ENCODE measurements at regions not wholly inside any gene's neighbourhood (a gene's known extent, or its start where the extent isn't known, plus 50 kb on each side); places are given as distances from the start of the nearest gene placed in this dataset.
"Not testable (repeated sequence)": the region's sequence is repeated elsewhere in the genome, so short reads cannot be mapped to it uniquely, and the experiment has no call there.

GRCh38 chr4:17436047-17436749 is 75.7 kb downstream of the QDPR start:
- in situ Hi-C loops (cut with HindIII; ENCODE audit: low sequenced_read_pairs); DNase-seq (ENCODE audit: low read depth); H3K4me3 ChIP-seq (ENCODE audit: low read depth, low read length): not testable (repeated sequence)

- no peak for DNase-seq (ENCODE audit: low read depth)
- in situ Hi-C loops (cut with HindIII; ENCODE audit: low sequenced_read_pairs): no loop called here
- no peak overlapping the region for H3K4me3 ChIP-seq (ENCODE audit: low read depth, low read length)
- no peak for TF ChIP-seq CTCF (IDR thresholded peaks at IDR 0.05; ENCODE audit: low read depth, low read length, missing control alignments)
These were observed 78.1 kb downstream of the QDPR start for GRCh38 chr4:17433827-17434226.

- DNase-seq (ENCODE audit: low read depth): no peak
- no peak overlapping the region for H3K4me3 ChIP-seq (ENCODE audit: low read depth, low read length)
- no peak for TF ChIP-seq CTCF (IDR thresholded peaks at IDR 0.05; ENCODE audit: low read depth, low read length, missing control alignments)
- in situ Hi-C loops (cut with HindIII; ENCODE audit: low sequenced_read_pairs): no loop called here
These were observed 83.9 kb downstream of the QDPR start for GRCh38 chr4:17427991-17428390.

GRCh38 chr4:17426222-17426621 is 85.7 kb downstream of the QDPR start:
- DNase-seq (ENCODE audit: low read depth): no peak
- in situ Hi-C loops (cut with HindIII; ENCODE audit: low sequenced_read_pairs): no loop called here
- TF ChIP-seq CTCF (IDR thresholded peaks at IDR 0.05; ENCODE audit: low read depth, low read length, missing control alignments): no peak
- H3K4me3 ChIP-seq (ENCODE audit: low read depth, low read length): no peak overlapping the region

- no peak for DNase-seq (ENCODE audit: low read depth)
- in situ Hi-C loops (cut with HindIII; ENCODE audit: low sequenced_read_pairs): loop anchor here (5.0 kb wide), 1 partner anchor 41 kb away; no protein-coding TSS in a partner anchor
- no peak overlapping the region for H3K4me3 ChIP-seq (ENCODE audit: low read depth, low read length)
- TF ChIP-seq CTCF (IDR thresholded peaks at IDR 0.05; ENCODE audit: low read depth, low read length, missing control alignments): no peak
These were observed 93.9 kb downstream of the QDPR start for GRCh38 chr4:17418010-17418409.

- no peak for DNase-seq (ENCODE audit: low read depth)
- in situ Hi-C loops (cut with HindIII; ENCODE audit: low sequenced_read_pairs): no loop called here
- H3K4me3 ChIP-seq (ENCODE audit: low read depth, low read length): no peak overlapping the region
- TF ChIP-seq CTCF (IDR thresholded peaks at IDR 0.05; ENCODE audit: low read depth, low read length, missing control alignments): no peak
These were observed 97.5 kb downstream of the QDPR start for GRCh38 chr4:17414392-17414791.

- in situ Hi-C loops (cut with HindIII; ENCODE audit: low sequenced_read_pairs): no loop called here
- no peak overlapping the region for H3K4me3 ChIP-seq (ENCODE audit: low read depth, low read length)
- no peak for TF ChIP-seq CTCF (IDR thresholded peaks at IDR 0.05; ENCODE audit: low read depth, low read length, missing control alignments)
- DNase-seq (ENCODE audit: low read depth): no peak
These were observed 111.2 kb downstream of the QDPR start for GRCh38 chr4:17400686-17401085.

All from astrocyte of the cerebellum (primary cell).